ENCODE measurements at regions not wholly inside any gene's neighbourhood (a gene's known extent, or its start where the extent isn't known, plus 50 kb on each side); places are given as distances from the start of the nearest gene placed in this dataset.
"Not testable (repeated sequence)": the region's sequence is repeated elsewhere in the genome, so short reads cannot be mapped to it uniquely, and the experiment has no call there.

DNA sequence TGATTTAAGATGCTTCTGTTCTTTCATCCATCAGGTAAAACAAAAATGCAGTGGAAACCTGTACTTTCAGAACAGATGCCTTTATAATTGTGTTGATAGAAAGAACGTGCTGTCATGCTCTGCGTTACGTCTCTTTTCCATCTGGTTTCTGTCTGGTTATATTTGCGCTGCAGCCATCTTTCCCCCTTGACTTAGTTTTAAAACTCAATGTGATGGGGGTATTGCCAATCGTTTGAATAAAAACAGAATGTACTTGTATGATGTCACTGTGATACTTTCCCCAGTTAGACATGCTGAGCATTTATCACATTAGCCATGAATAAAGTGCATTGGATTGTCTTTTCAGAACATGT, 508.6 kb downstream of the ADCYAP1 start:
- DNase-seq (ENCODE audit: low read depth): no peak

GRCh38 chr18:1416074-1416473, 511.4 kb downstream of the ADCYAP1 start:
- no peak for DNase-seq (ENCODE audit: low read depth)

DNA sequence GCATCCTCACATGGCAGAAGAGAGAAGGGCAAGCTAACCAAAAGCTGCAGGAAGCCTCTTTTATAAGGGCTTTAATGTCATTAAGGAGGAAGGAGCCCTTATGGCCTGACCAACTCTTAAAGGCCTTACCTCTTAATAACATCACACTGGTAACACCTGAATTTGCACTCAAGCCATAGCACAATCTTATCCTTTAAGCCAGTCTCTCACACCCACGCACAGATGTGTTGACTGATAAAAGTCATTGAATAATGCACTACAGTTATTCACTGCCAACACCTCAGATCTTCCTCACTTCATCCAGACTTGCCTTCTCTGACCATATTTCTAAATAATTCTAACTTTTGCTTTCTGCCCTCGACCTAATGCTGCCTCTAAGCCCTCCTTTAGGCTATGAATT, 516.8 kb downstream of the ADCYAP1 start:
- no peak for DNase-seq (ENCODE audit: low read depth)

GRCh38 chr18:1422634-1423033, 518.0 kb downstream of the ADCYAP1 start:
- no peak for DNase-seq (ENCODE audit: low read depth)

- DNase-seq (ENCODE audit: low read depth): no peak
Observed at GRCh38 chr18:1425679-1426078, 521.0 kb downstream of the ADCYAP1 start.

GRCh38 chr18:1435487-1435886, 530.8 kb downstream of the ADCYAP1 start:
- DNase-seq (ENCODE audit: low read depth): no peak

DNA sequence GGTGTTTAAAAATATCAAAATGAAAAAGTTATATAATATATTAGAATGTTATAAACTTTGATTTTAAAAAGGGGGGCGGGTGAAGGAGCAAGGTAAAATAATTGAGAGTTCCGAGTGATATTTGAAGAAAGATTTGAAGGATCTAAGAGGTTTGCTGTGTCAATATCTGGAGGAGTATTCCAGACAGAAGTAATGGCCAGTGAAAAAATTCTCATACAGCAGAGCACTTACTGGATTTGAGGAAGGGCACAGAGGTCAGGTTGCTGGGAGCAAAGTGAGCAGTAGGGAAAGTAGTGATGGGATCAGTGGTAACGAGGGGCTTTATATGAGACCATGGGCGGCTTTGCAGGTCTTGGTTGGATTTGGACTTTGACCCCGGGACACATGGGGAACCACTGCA, 531.5 kb downstream of the ADCYAP1 start:
- no peak for DNase-seq (ENCODE audit: low read depth)

DNA sequence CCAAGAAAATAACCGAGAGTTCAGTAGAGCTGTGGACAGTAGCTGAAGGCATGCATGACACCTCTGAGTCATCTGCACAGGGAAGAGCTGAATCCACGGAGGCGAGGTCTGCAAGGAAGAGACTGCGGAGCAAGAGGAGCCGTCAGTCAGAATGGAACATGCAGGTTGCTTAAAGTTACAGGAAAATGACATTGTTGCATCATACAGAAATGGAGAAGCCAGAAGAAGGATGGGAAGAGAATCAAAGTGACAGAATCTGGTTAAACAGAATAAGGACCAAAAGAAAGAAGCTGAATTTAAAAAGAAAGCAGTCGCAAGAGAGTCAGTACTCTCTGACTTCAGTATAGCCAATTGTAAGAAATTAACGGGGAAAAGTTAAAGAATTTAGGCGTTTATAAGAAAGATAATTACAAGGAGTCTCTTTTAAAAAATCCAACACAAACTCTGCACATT, 533.8 kb downstream of the ADCYAP1 start:
- DNase-seq (ENCODE audit: low read depth): no peak

DNA sequence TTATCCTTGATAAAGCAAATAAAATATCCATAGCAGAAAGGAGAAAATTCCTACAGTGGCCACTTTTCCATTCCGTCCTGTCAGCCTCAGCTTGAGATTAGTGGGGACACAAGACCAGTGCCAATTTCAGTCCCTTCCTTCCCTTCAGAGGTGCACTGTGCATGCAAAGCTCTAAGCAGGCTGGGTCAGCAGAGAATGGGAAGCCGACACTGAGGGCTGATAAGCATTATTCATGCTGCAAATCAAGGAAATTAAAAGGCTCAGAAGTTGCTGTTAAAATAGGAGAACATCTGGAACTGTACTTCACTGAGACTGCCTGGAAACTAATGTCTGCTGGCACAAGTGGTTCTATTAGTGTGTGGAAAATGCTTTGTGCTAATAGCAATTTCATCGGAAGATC, 534.3 kb downstream of the ADCYAP1 start:
- no peak for DNase-seq (ENCODE audit: low read depth)

- DNase-seq (ENCODE audit: low read depth): not testable (repeated sequence)
Observed at GRCh38 chr18:1444062-1444461, 539.4 kb downstream of the ADCYAP1 start.

- no peak for DNase-seq (ENCODE audit: low read depth)
Observed at GRCh38 chr18:1446765-1447164, 542.1 kb downstream of the ADCYAP1 start.

- DNase-seq (ENCODE audit: low read depth): no peak
Observed at GRCh38 chr18:1452821-1453220, 548.1 kb downstream of the ADCYAP1 start.

- DNase-seq (ENCODE audit: low read depth): no peak
Observed at GRCh38 chr18:1455605-1456004, 550.9 kb downstream of the ADCYAP1 start.

- no peak for DNase-seq (ENCODE audit: low read depth)
Observed at GRCh38 chr18:1458547-1458946, 553.9 kb downstream of the ADCYAP1 start.

DNA sequence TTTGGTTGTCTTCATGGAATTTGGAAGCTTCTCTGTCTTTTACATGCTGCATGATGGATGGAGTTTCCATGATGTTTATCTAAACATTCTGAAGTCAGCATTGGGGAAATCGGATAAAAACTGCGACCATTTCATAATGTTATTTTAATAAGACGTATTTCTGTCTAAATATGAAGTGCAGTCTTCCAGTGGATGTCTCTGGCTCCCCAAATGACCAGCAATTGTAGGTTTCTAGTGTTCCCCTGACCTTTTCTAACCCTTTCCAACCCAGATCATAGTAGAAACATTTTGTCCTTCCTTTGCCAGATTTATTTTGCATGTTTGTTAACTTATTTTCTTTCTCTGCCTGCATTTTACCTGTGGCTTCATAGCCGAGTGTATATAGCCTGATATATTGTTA, 559.3 kb downstream of the ADCYAP1 start:
- no peak for DNase-seq (ENCODE audit: low read depth)

DNA sequence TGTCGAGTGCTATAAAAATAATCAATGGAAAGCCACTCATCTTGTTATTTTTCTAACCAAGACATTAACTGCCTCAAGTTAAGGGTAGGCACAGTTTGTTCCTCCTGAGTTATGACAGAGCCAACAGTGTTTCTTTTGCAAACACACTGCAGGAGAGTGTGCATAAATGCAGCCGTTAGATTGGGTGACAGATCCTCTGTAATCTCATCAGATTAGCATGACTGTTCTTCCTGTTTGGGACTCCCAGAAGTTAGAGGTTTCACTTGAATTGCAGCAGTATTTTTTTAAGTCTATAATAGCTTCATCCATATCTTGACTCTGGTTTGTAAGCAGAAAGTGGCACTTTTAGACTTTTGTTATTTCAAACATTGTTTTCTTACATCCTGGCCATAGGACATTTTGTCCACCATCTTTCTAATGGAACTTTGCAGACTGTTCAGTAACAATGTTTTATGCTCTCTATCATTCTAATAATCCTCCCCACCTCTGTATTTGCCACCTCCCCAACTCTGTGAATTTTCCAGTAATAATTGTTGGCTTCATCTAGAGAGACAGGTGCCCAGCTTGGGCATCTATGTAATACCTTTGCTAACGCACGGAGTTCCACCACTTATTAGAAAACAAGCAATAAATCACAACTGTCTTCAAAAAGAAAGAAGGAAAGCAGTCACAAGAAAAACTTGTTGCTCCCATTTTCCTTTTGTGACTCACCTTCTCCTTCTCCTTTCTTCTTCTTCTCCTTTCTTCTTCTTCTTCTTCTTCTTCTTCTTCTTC, 560.0 kb downstream of the ADCYAP1 start:
- no peak for DNase-seq (ENCODE audit: low read depth)

DNA sequence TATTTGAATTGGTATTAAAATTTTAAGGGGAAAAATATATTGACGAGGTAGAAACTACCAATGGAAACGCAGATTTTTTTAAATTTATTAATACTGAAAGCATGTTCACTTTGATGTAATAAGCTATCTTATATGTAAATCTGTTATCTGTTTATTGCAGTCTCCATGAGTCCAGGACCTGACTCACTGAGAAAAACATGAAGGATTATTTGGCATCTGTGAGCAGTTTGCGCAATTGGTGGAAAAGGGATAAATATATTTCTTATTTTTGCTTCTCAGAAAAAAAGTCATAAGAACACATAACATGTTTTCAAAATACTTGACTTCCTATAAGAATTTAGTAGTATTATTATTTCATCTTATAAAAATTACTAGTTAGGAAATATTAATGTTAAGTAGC, 561.4 kb downstream of the ADCYAP1 start:
- DNase-seq (ENCODE audit: low read depth): no peak

GRCh38 chr18:1467461-1467964, 562.8 kb downstream of the ADCYAP1 start:
- no peak for DNase-seq (ENCODE audit: low read depth)

DNA sequence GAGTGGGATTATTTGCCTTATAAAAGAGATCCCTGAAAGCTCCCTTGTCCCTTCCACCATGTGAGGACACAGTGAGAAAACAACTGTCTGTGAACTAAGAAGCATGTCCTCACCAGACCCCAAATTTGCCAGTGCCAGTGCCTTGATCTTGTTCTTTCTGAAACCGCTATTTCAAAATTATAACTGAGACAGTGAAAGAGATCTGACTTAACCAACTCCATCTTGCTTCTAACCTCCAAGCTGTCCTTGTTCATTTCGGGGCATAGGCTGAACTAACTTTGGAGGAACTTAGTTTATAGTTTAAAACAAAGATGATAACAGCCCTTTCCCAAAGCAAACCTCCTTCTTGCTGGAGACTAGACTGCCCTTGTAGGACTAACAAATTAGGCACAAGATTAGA, 563.9 kb downstream of the ADCYAP1 start:
- no peak for DNase-seq (ENCODE audit: low read depth)

GRCh38 chr18:1475867-1476266, 571.2 kb downstream of the ADCYAP1 start:
- DNase-seq (ENCODE audit: low read depth): no peak

- DNase-seq (ENCODE audit: low read depth): no peak
Observed at GRCh38 chr18:1480309-1480708, 575.6 kb downstream of the ADCYAP1 start.

DNA sequence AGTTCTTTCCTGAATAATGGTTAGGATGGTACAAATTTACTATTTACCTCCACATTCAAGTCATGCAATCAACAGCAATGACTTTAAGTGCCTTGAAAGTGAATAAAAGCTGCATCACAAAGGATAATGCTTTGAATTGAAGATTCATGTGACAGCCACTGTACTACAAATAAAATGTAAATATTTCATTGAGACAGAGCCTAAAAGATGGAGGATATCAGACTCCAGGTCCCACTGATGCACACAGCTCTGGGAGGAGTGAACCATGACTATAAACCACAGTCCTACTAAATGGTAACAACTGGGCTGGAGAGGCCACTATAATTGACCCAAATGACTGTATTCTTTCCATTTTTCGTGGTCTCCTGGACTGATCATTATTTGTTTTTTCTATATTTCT, 576.9 kb downstream of the ADCYAP1 start:
- DNase-seq (ENCODE audit: low read depth): no peak

GRCh38 chr18:1483385-1483784, 578.7 kb downstream of the ADCYAP1 start:
- no peak for DNase-seq (ENCODE audit: low read depth)

- DNase-seq (ENCODE audit: low read depth): no peak
Observed at GRCh38 chr18:1487457-1487856, 582.8 kb downstream of the ADCYAP1 start.

Data from HS-27A (cell line).